ENCODE measurements at regions not wholly inside any gene's neighbourhood (a gene's known extent, or its start where the extent isn't known, plus 50 kb on each side); places are given as distances from the start of the nearest gene placed in this dataset.

GRCh38 chr1:222114536-222115156, 372.8 kb upstream of the DUSP10 start:
- TF ChIP-seq CTCF (conservative IDR thresholded peaks at IDR 0.05; ENCODE audit: low read depth, low read length), result no peak
- no peaks in the 10 kb centered on the region for H3K27me3 ChIP-seq (ENCODE audit: insufficient read depth, low read depth)
- H3K79me2 ChIP-seq (ENCODE audit: insufficient read depth, low read depth), result no peaks in the 10 kb centered on the region
- no peaks in the 10 kb centered on the region for H3K36me3 ChIP-seq (ENCODE audit: insufficient read depth)
- H3K4me3 ChIP-seq (IDR thresholded peaks at IDR 0.05; ENCODE audit: insufficient read depth, low read depth, low read length), result no peak overlapping the region
- no peaks in the 10 kb centered on the region for H4K20me1 ChIP-seq (ENCODE audit: insufficient read depth)
- H2AFZ ChIP-seq (ENCODE audit: low read depth), result no peak overlapping the region
- H3K4me2 ChIP-seq, result no peak overlapping the region
- H3K4me1 ChIP-seq (ENCODE audit: low read depth, poor library complexity, severe bottlenecking), result no peaks in the 10 kb centered on the region
- H3K27ac ChIP-seq, result no peak overlapping the region
- H3K9ac ChIP-seq, result no peak overlapping the region

- Histone ChIP-seq H3K27ac (no peak overlapping the region), H3K4me2 (no peak overlapping the region), H3K9ac (no peak overlapping the region), H4K20me1 (ENCODE audit: insufficient read depth) (no peaks in the 10 kb centered on the region), H3K4me3 (IDR thresholded peaks at IDR 0.05; ENCODE audit: insufficient read depth, low read depth, low read length) (no peak overlapping the region), H3K79me2 (ENCODE audit: insufficient read depth, low read depth) (no peaks in the 10 kb centered on the region), H2AFZ (ENCODE audit: low read depth) (no peak overlapping the region), H3K36me3 (ENCODE audit: insufficient read depth) (no peaks in the 10 kb centered on the region), H3K27me3 (ENCODE audit: insufficient read depth, low read depth) (no peaks in the 10 kb centered on the region), H3K4me1 (ENCODE audit: low read depth, poor library complexity, severe bottlenecking) (no peaks in the 10 kb centered on the region)
- no peak for TF ChIP-seq CTCF (conservative IDR thresholded peaks at IDR 0.05; ENCODE audit: low read depth, low read length)
These were observed 367.9 kb upstream of the DUSP10 start for GRCh38 chr1:222109836-222110235.

GRCh38 chr1:222107975-222108374, 366.1 kb upstream of the DUSP10 start:
- no peaks in the 10 kb centered on the region for H3K4me1 ChIP-seq (ENCODE audit: low read depth, poor library complexity, severe bottlenecking)
- H4K20me1 ChIP-seq (ENCODE audit: insufficient read depth), result no peaks in the 10 kb centered on the region
- H3K27me3 ChIP-seq (ENCODE audit: insufficient read depth, low read depth), result no peaks in the 10 kb centered on the region
- no peak overlapping the region for H3K4me2 ChIP-seq
- no peak overlapping the region for H2AFZ ChIP-seq (ENCODE audit: low read depth)
- no peaks in the 10 kb centered on the region for H3K79me2 ChIP-seq (ENCODE audit: insufficient read depth, low read depth)
- H3K4me3 ChIP-seq (IDR thresholded peaks at IDR 0.05; ENCODE audit: insufficient read depth, low read depth, low read length), result no peak overlapping the region
- H3K36me3 ChIP-seq (ENCODE audit: insufficient read depth), result no peaks in the 10 kb centered on the region
- no peak for TF ChIP-seq CTCF (conservative IDR thresholded peaks at IDR 0.05; ENCODE audit: low read depth, low read length)
- H3K9ac ChIP-seq, result no peak overlapping the region
- no peak overlapping the region for H3K27ac ChIP-seq

- Histone ChIP-seq H3K4me2 (no peak overlapping the region), H3K4me1 (ENCODE audit: low read depth, poor library complexity, severe bottlenecking) (no peaks in the 10 kb centered on the region), H3K36me3 (ENCODE audit: insufficient read depth) (no peaks in the 10 kb centered on the region), H3K79me2 (ENCODE audit: insufficient read depth, low read depth) (no peaks in the 10 kb centered on the region), H4K20me1 (ENCODE audit: insufficient read depth) (no peaks in the 10 kb centered on the region), H3K27me3 (ENCODE audit: insufficient read depth, low read depth) (no peaks in the 10 kb centered on the region), H3K9ac (no peak overlapping the region), H2AFZ (ENCODE audit: low read depth) (no peak overlapping the region), H3K4me3 (IDR thresholded peaks at IDR 0.05; ENCODE audit: insufficient read depth, low read depth, low read length) (no peak overlapping the region), H3K27ac (no peak overlapping the region)
- TF ChIP-seq CTCF (conservative IDR thresholded peaks at IDR 0.05; ENCODE audit: low read depth, low read length), result no peak
These were observed 365.4 kb upstream of the DUSP10 start for GRCh38 chr1:222107267-222107666.

Measured in KMS-11 (cell line).